ENCODE measurements at regions not wholly inside any gene's neighbourhood (a gene's known extent, or its start where the extent isn't known, plus 50 kb on each side); places are given as distances from the start of the nearest gene placed in this dataset.

DNA sequence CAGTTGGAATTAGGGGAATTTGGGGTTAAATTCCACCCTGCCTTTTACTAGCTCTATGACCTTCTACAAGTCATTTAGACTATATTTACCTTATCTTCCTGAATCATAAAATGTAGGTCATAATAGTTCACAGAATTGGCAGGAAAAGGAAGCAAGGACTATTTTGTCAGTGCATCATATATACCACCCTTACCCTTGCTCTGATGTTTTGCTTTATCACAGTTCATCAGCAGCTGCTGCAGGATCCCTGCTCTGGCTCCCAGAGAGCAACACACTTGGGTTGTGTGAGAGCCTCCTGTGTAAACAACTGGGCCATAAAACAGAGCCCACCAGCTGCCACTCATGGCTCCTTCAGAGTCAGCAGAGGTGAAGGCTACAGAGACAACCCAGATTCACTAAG is 631.6 kb upstream of the CAMK1G start:
- TF ChIP-seq EZH2phosphoT487 (IDR thresholded peaks at IDR 0.05; ENCODE audit: borderline replicate concordance, low read depth, low read length) = no peak
- TF ChIP-seq, protein P1, sequence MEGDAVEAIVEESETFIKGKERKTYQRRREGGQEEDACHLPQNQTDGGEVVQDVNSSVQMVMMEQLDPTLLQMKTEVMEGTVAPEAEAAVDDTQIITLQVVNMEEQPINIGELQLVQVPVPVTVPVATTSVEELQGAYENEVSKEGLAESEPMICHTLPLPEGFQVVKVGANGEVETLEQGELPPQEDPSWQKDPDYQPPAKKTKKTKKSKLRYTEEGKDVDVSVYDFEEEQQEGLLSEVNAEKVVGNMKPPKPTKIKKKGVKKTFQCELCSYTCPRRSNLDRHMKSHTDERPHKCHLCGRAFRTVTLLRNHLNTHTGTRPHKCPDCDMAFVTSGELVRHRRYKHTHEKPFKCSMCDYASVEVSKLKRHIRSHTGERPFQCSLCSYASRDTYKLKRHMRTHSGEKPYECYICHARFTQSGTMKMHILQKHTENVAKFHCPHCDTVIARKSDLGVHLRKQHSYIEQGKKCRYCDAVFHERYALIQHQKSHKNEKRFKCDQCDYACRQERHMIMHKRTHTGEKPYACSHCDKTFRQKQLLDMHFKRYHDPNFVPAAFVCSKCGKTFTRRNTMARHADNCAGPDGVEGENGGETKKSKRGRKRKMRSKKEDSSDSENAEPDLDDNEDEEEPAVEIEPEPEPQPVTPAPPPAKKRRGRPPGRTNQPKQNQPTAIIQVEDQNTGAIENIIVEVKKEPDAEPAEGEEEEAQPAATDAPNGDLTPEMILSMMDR (conservative IDR thresholded peaks at IDR 0.05; ENCODE audit: low read length) = no peak
